ENCODE measurements at regions not wholly inside any gene's neighbourhood (a gene's known extent, or its start where the extent isn't known, plus 50 kb on each side); places are given as distances from the start of the nearest gene placed in this dataset.
A peak's percentile ranks its signal among the peaks of the same experiment; 100 is the strongest.
"Not testable (repeated sequence)": the region's sequence is repeated elsewhere in the genome, so short reads cannot be mapped to it uniquely, and the experiment has no call there.

GRCh38 chr10:109679478-109679877 is 243.8 kb downstream of the XPNPEP1 start:
- in situ Hi-C loops (cut with HindIII; ENCODE audit: low pct_unique_long_range_greater_than_20kb, low sequenced_read_pairs), result no loop called here
- no peak for DNase-seq (ENCODE audit: low read depth, low spot score)

- DNase-seq (ENCODE audit: low read depth, low spot score), result no peak
- in situ Hi-C loops (cut with HindIII; ENCODE audit: low pct_unique_long_range_greater_than_20kb, low sequenced_read_pairs), result no loop called here
These were observed 244.5 kb downstream of the XPNPEP1 start for GRCh38 chr10:109678857-109679256.

- DNase-seq (ENCODE audit: low read depth, low spot score), result no peak
- in situ Hi-C loops (cut with HindIII; ENCODE audit: low pct_unique_long_range_greater_than_20kb, low sequenced_read_pairs), result no loop called here
These were observed 246.6 kb downstream of the XPNPEP1 start for GRCh38 chr10:109676703-109677102.

DNA sequence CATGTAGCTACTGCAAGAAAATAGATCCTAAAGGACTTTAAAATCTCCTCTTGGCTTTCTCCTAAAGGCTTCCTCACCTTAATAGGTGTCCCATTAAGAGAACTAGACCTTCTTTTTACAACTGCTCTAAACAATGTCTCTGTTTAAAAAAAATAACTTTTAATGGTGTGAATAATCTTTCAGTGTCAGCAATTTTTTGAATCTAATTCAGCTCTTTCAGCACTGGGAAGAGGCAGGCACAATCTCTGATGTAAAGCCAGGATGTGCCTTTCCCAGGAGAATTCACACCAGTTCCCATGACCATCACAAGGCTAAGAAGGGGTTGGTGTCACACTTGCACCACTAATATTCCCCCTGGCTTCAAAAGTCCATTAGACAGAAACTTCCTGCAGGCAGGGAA is 254.6 kb downstream of the XPNPEP1 start:
- no peak for DNase-seq (ENCODE audit: low read depth, low spot score)
- in situ Hi-C loops (cut with HindIII; ENCODE audit: low pct_unique_long_range_greater_than_20kb, low sequenced_read_pairs), result no loop called here

- no peak for DNase-seq (ENCODE audit: low read depth, low spot score)
- in situ Hi-C loops (cut with HindIII; ENCODE audit: low pct_unique_long_range_greater_than_20kb, low sequenced_read_pairs), result no loop called here
These were observed 255.1 kb downstream of the XPNPEP1 start for GRCh38 chr10:109668154-109668665.

GRCh38 chr10:109665321-109665720 is 258.0 kb downstream of the XPNPEP1 start:
- no peak for DNase-seq (ENCODE audit: low read depth, low spot score)
- in situ Hi-C loops (cut with HindIII; ENCODE audit: low pct_unique_long_range_greater_than_20kb, low sequenced_read_pairs), result no loop called here

GRCh38 chr10:109664554-109664953 is 258.8 kb downstream of the XPNPEP1 start:
- DNase-seq (ENCODE audit: low read depth, low spot score), result no peak

DNA sequence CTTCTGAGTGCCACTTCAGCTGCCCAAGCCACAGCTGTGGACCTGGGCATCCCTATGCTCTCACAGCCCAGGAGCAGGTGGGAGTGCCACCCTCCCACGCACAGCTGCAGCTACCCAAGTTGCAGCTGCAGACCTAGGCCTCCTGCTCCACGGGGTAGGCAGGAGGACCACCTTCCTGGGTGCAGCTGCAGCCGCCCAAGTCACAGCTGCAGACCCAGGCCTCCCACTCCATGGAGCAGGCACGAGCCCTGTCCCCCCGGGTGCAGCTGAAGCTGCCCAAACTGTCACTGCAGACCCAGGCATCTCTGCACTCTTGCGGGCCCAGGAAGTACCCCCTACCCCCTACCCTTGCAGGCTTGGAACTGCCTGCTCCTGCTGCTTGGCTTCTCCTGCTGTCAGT is 260.2 kb downstream of the XPNPEP1 start:
- in situ Hi-C loops (cut with HindIII; ENCODE audit: low pct_unique_long_range_greater_than_20kb, low sequenced_read_pairs), result no loop called here
- DNase-seq (ENCODE audit: low read depth, low spot score), result no peak

More at GRCh38 chr10:109664554-109664953, 258.8 kb downstream of the XPNPEP1 start:
- in situ Hi-C loops (cut with HindIII; ENCODE audit: low pct_unique_long_range_greater_than_20kb, low sequenced_read_pairs), result no loop called here

DNA sequence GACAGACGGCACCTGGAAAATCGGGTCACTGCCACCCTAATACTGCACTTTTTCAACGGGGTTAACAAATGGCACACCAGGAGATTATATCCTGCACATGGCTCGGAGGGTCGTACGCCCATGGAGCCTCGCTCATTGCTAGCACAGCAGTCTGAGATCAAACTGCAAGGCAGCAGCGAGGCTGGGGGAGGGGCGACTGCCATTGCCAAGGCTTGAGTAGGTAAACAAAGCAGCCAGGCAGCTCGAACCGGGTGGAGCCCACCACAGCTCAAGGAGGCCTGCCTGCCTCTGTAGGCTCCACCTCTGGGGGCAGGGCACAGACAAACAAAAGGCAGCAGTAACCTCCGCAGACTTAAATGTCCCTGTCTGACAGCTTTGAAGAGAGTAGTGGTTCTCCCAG is 270.7 kb downstream of the XPNPEP1 start:
- in situ Hi-C loops (cut with HindIII; ENCODE audit: low pct_unique_long_range_greater_than_20kb, low sequenced_read_pairs); DNase-seq (ENCODE audit: low read depth, low spot score): not testable (repeated sequence)

DNA sequence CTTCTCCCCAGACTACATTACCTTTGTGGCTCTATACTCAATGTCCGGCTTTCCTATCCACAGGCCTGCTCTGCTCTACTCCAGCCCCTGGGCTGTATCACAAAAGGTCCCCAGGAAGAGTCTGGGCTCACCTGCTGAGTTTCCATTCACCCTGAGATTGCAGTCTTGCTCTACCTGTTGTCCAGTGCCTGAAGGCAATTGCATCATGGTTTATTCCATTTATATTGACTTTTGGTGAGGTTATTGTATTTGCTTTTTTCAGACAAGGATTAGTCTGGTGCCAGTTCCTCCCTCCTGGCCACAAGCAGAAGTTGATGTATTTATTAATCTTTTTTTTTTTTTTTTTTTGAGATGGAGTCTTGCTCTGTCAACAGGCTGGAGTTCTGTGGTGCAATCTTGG is 273.1 kb downstream of the XPNPEP1 start:
- DNase-seq (ENCODE audit: low read depth, low spot score), result no peak
- in situ Hi-C loops (cut with HindIII; ENCODE audit: low pct_unique_long_range_greater_than_20kb, low sequenced_read_pairs), result no loop called here

DNA sequence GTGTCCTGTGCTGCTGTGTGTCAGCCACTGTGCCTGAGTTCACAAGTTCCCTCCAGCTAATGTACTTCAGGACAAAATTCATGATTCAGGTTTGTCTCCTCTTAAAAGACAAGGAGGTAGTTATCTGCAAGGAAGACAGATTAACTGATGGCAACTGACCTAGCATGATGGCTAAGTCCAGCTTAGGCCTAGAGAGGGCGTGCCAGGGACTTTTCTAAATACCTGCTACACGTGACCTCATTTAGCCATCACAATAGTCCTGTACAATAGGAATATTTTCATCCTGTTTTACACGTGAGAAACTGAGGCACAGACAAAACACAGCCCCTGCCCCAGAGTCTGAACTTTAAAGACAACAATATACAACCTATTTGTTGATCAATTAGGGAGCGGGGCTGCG is 275.7 kb downstream of the XPNPEP1 start:
- DNase-seq (ENCODE audit: low read depth, low spot score), result peak; percentile 7
- in situ Hi-C loops (cut with HindIII; ENCODE audit: low pct_unique_long_range_greater_than_20kb, low sequenced_read_pairs), result no loop called here

DNA sequence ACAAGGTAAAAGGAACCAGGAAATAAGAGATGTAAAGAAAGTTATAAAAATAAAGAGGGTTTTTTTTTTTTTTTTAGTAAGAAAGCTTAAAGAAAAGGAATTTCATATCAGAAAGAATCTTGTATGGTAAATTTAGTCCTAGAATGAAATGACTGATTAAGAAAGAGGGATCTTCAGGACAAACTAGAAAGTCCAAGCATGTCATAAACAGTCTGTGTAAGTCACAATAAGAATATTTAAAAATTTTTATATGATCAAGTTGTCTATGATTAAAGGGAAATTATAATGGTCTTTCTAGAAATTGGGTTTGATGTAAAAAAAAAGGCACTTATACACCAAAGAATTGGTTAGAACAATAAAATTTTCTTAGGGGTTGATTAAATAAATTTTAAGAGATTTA is 289.5 kb downstream of the XPNPEP1 start:
- in situ Hi-C loops (cut with HindIII; ENCODE audit: low pct_unique_long_range_greater_than_20kb, low sequenced_read_pairs), result no loop called here
- no peak for DNase-seq (ENCODE audit: low read depth, low spot score)

GRCh38 chr10:109633017-109633416 is 290.3 kb downstream of the XPNPEP1 start:
- DNase-seq (ENCODE audit: low read depth, low spot score); in situ Hi-C loops (cut with HindIII; ENCODE audit: low pct_unique_long_range_greater_than_20kb, low sequenced_read_pairs): not testable (repeated sequence)

- no peak for DNase-seq (ENCODE audit: low read depth, low spot score)
- in situ Hi-C loops (cut with HindIII; ENCODE audit: low pct_unique_long_range_greater_than_20kb, low sequenced_read_pairs), result no loop called here
These were observed 298.4 kb downstream of the XPNPEP1 start for GRCh38 chr10:109624939-109625338.

DNA sequence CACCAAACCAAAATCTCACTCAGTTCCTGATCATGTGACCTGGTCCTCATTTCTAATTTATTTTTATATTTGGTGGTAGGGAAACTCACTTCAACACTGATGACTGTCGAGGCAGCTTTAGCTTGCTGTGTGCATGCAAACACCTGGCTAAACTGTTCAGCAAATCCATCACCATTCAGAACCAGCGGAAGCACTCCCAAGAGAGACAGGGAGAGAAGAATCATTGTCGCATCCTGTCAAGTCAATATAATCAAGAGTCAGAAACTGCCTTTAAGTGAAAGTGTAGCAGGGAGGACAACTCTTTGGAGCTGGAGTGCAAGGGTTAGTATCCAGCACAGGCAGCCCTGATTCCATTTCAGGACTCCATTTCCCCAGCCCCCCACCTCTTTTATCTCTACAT is 300.7 kb downstream of the XPNPEP1 start:
- in situ Hi-C loops (cut with HindIII; ENCODE audit: low pct_unique_long_range_greater_than_20kb, low sequenced_read_pairs), result no loop called here
- no peak for DNase-seq (ENCODE audit: low read depth, low spot score)

DNA sequence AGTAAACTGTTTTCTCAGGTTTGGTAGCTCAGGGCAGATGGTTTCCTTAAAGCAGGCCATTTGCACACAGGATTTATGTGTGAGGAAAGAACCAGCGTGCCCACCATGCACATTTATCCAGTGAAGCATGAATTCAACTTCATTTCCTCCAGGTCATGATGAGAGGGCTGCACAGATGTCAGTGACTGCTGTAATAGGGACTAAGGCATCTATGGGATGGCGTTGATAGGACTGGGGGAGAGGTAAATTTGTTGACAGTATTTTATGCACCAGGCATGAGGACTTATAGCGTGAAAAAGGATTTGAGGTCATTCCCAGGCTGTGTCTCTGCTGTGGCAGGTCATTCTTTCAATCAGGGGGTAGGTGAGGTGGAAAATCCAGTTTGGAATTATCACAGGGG is 302.9 kb downstream of the XPNPEP1 start:
- DNase-seq (ENCODE audit: low read depth, low spot score), result no peak
- in situ Hi-C loops (cut with HindIII; ENCODE audit: low pct_unique_long_range_greater_than_20kb, low sequenced_read_pairs), result no loop called here

- no peak for DNase-seq (ENCODE audit: low read depth, low spot score)
- in situ Hi-C loops (cut with HindIII; ENCODE audit: low pct_unique_long_range_greater_than_20kb, low sequenced_read_pairs), result no loop called here
These were observed 303.4 kb downstream of the XPNPEP1 start for GRCh38 chr10:109619914-109620313.

DNA sequence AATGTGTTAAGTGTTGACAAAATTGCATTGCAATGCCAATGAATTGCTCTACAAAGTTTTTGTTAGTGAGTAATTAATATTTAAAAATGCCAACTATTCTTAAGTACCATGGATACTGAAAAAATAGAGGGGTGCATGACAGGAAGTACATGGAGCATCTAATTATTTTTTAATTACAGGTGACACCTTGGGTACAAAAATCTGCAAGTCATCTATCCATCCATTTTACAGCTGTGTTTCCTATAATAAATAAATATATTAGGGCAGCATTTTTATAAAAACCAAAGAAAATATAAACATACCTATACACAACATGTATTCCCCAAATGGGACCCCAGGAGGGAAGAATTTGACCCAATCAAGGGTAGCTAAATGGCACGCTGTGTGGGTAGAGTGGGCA is 304.6 kb downstream of the XPNPEP1 start:
- in situ Hi-C loops (cut with HindIII; ENCODE audit: low pct_unique_long_range_greater_than_20kb, low sequenced_read_pairs), result no loop called here

DNA sequence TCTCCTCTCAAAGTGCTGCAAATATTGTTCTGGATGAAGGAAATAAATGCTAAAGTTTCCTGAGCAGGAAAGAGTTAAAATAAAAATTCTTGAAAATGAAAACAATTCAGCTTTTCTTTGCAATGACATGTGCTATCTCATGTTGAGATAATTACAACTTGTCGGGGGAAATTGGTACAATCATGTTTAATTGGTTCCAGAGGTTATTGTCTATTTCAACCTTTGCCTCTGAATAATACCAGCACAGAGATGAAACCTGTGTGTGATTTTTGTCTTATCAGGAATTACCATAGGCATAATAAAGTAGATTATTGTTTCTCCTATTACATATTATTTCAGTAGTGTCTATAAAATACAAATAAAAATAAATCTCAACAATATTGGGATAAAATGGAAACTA is 305.0 kb downstream of the XPNPEP1 start:
- DNase-seq (ENCODE audit: low read depth, low spot score), result no peak
- in situ Hi-C loops (cut with HindIII; ENCODE audit: low pct_unique_long_range_greater_than_20kb, low sequenced_read_pairs), result no loop called here

More for the DNA sequence above, 304.6 kb downstream of the XPNPEP1 start:
- DNase-seq (ENCODE audit: low read depth, low spot score), result no peak

DNA sequence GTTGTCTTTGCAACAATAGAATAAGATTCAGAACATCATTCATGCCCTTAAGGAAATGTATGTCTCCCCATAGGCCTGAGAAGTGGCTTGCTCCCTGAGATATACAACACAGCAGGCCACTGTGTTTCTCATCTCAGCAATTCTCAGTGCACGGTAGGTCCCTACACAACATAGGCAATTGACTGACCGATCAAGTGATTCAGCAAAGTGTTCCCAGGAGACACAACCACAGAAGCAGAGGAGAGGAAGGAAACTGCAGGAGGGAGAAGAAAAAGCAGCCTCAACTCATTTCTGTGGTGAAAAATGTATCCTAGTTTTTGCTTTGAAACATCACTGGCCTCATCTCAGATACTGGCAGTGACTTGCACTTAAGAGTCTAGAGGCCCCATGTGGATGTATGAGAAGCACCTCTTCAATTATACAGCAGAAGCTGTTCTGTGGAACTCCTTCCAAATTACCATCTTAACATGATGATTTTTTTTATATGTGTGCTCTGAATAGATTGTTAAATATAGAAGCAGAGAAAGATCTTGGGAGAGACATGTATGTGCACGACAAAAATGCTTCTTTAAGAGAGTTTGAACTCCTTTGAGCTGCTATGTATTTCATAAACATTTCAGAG is 306.8 kb downstream of the XPNPEP1 start:
- peak; percentile 71 for DNase-seq (ENCODE audit: low read depth, low spot score)
- in situ Hi-C loops (cut with HindIII; ENCODE audit: low pct_unique_long_range_greater_than_20kb, low sequenced_read_pairs), result no loop called here
